KMS-11 (cell line): ENCODE measurements at regions not wholly inside any gene's neighbourhood (a gene's known extent, or its start where the extent isn't known, plus 50 kb on each side); places are given as distances from the start of the nearest gene placed in this dataset.

Source experiments
- H2AFZ ChIP-seq: fragments of 200-600 bp; sonication (generic); 2 replicates; pipeline ENCODE4 v1.6.1; 2016; ENCODE audit warnings: antibody characterized with exemption, mixed run types, low read depth
- H3K27ac ChIP-seq: fragments of 200-600 bp; sonication (generic); 2 replicates; pipeline ENCODE4 v1.6.1; 2016; ENCODE audit warnings: mild to moderate bottlenecking, mixed run types
- H3K27me3 ChIP-seq: fragments of 200-600 bp; sonication (generic); 2 replicates; pipeline ENCODE4 v1.6.1; 2017; ENCODE audit warnings: mild to moderate bottlenecking, low read depth, mixed run types, moderate library complexity; ENCODE audit not compliant: insufficient read depth
- H3K36me3 ChIP-seq: fragments of 200-600 bp; sonication (generic); 2 replicates; pipeline ENCODE4 v1.6.1; 2017; ENCODE audit warnings: mild to moderate bottlenecking, mixed run types; ENCODE audit not compliant: insufficient read depth
- H3K4me1 ChIP-seq: fragments of 200-600 bp; sonication (generic); 2 replicates; pipeline ENCODE4 v1.6.1; 2016; ENCODE audit warnings: mild to moderate bottlenecking, low read depth, mixed run types; ENCODE audit not compliant: poor library complexity, severe bottlenecking
- H3K4me2 ChIP-seq: fragments of 200-600 bp; sonication (generic); 2 replicates; pipeline ENCODE4 v1.7.0; 2016; ENCODE audit warnings: mild to moderate bottlenecking, mixed run types
- H3K4me3 ChIP-seq: fragments of 200-600 bp; sonication (generic); IDR thresholded peaks from 2 replicates; pipeline ENCODE4 v1.6.1; 2017; ENCODE audit warnings: low read depth, low read length, mixed read lengths; ENCODE audit not compliant: insufficient read depth
- H3K79me2 ChIP-seq: fragments of 200-600 bp; sonication (generic); 2 replicates; pipeline ENCODE4 v1.6.1; 2016; ENCODE audit warnings: low read depth, mixed run types; ENCODE audit not compliant: insufficient read depth
- H3K9ac ChIP-seq: fragments of 200-600 bp; sonication (generic); 2 replicates; pipeline ENCODE4 v1.6.1; 2016; ENCODE audit warnings: mild to moderate bottlenecking, mixed run types
- H4K20me1 ChIP-seq: fragments of 200-600 bp; sonication (generic); 2 replicates; pipeline ENCODE4 v1.6.1; 2016; ENCODE audit warnings: mild to moderate bottlenecking, mixed run types; ENCODE audit not compliant: insufficient read depth
- CTCF ChIP-seq: fragments of 200-600 bp; sonication (generic); conservative IDR thresholded peaks from 2 replicates; pipeline ENCODE4 v1.6.1; 2017; ENCODE audit warnings: low read depth, mild to moderate bottlenecking, antibody characterized with exemption, low read length, moderate library complexity, mixed read lengths

DNA sequence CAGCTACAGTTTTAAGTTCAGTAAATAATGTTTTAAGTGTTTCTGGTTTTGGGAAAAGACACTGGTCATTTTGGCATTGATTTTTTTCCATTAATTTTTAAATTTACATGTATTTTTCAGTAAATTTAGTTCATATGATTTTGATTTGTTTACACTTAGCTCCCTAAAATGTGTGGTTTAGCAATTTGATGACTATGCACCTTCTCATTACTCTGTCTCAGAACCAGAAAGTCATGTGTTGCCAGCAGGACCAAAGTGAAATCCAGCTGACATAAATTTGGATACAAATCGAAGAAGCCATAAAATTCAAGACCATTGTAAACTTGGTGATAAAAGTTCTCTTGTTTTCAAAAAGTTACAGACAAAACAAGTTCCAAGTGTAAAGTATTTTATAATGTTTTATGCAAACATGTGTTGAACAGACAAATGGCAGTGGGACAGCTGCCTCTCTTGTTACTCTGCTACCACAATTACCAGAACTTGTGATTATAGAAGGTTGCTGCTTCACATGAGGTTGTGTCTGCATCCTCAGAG lies 354.8 kb downstream of the NR2F1-AS1 start:
- H3K79me2 ChIP-seq = no peaks in the 10 kb centered on the region
- peak overlapping the region; percentile 47 for H3K4me2 ChIP-seq
- no peaks in the 10 kb centered on the region for H4K20me1 ChIP-seq
- H3K36me3 ChIP-seq = no peaks in the 10 kb centered on the region
- H2AFZ ChIP-seq = peak overlapping the region; percentile 32
- H3K4me3 ChIP-seq = no peak overlapping the region
- H3K27me3 ChIP-seq = no peaks in the 10 kb centered on the region
- no peak for TF ChIP-seq CTCF
- H3K9ac ChIP-seq = no peak overlapping the region; the same call in 1 of the 2 replicates
- H3K27ac ChIP-seq = peak overlapping the region; percentile 61
- H3K4me1 ChIP-seq = peaks cover 23% of the 10 kb centered on the region

GRCh38 chr5:93225748-93226147 lies 355.3 kb downstream of the NR2F1-AS1 start:
- Histone ChIP-seq H2AFZ (peak overlapping the region; percentile 32), H3K36me3 (no peaks in the 10 kb centered on the region)

DNA sequence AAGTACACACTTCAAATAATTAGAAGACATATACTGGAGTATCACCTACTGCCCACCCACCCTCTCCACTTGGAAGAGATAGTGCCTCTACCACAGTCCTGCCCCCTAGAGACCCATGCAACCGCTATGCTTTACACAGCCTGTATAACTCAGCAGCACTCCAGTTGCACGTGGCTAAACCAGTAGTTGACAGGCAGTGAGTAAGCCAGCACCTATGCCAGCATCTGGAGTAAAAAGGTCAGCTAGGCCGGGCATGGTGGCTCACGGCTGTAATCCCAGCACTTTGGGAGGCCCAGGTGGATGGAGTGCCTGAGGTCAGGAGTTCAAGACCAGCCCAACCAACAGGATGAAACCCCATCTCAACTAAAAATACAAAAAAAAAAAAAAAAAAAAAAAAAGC lies 356.4 kb downstream of the NR2F1-AS1 start:
- Histone ChIP-seq H3K4me3 (no peak overlapping the region), H3K9ac (no peak overlapping the region), H3K27me3 (no peaks in the 10 kb centered on the region), H3K4me1 (peaks cover 23% of the 10 kb centered on the region), H3K27ac (no peak overlapping the region), H3K4me2 (no peak overlapping the region), H3K79me2 (no peaks in the 10 kb centered on the region), H3K36me3 (no peaks in the 10 kb centered on the region), H2AFZ (no peak overlapping the region), H4K20me1 (no peaks in the 10 kb centered on the region)
- no peak for TF ChIP-seq CTCF

More at GRCh38 chr5:93225748-93226147, 355.3 kb downstream of the NR2F1-AS1 start:
- Histone ChIP-seq H3K27me3 (no peaks in the 10 kb centered on the region), H4K20me1 (no peaks in the 10 kb centered on the region), H3K4me1 (peaks cover 23% of the 10 kb centered on the region), H3K4me3 (no peak overlapping the region), H3K27ac (peak overlapping the region; percentile 61; the same call in 1 of the 2 replicates), H3K9ac (no peak overlapping the region), H3K79me2 (no peaks in the 10 kb centered on the region), H3K4me2 (peak overlapping the region; percentile 47)
- no peak for TF ChIP-seq CTCF

DNA sequence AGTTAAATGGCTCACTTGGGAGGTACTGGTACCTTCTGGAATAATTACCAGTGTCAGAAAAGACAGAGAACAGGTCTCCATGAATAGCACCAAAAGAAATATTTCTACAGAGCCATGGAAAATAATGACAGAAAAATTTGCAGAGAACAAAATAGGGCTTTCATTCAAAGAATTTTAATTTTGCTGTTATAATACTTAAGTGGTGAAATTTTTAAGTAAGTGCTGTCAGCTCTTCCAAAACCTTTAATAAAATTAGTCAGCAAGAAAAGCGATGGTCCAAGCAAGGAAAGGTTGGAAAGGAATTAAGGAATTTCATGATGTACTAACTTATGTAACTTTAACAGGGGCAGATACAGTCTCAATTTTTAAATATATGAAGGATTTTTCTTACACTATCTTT lies 359.2 kb downstream of the NR2F1-AS1 start:
- no peak overlapping the region for H2AFZ ChIP-seq
- TF ChIP-seq CTCF = no peak
- H3K9ac ChIP-seq = no peak overlapping the region

More for the DNA sequence above, 359.2 kb downstream of the NR2F1-AS1 start:
- Histone ChIP-seq H3K36me3 (no peaks in the 10 kb centered on the region), H3K27me3 (no peaks in the 10 kb centered on the region), H3K4me3 (no peak overlapping the region), H3K4me2 (no peak overlapping the region), H4K20me1 (no peaks in the 10 kb centered on the region), H3K79me2 (no peaks in the 10 kb centered on the region), H3K27ac (no peak overlapping the region), H3K4me1 (peaks cover 17% of the 10 kb centered on the region)
